OCI-LY7 (cell line): ENCODE measurements at regions not wholly inside any gene's neighbourhood (a gene's known extent, or its start where the extent isn't known, plus 50 kb on each side); places are given as distances from the start of the nearest gene placed in this dataset.

ENCODE experiments used
- BruUV-seq: library from RNA; stranded (reverse); fragments of 400-500 nt; replicated peaks from 2 replicates; lab custom pipeline; 2021; lab: Mats Ljungman, UMichigan
- CTCF ChIA-PET: fragments of 300-600 bp; sonication (Branson Sonifier 250); formaldehyde crosslinking; loops from one replicate; lab custom pipeline; 2022; ENCODE audit warnings: antibody characterized with exemption; ENCODE audit not compliant: unreplicated experiment; lab: Charles Lee
- POLR2A ChIA-PET: fragments of 300-600 bp; sonication (Branson Sonifier 250); formaldehyde crosslinking; loops from one replicate; lab custom pipeline; 2022; ENCODE audit warnings: antibody characterized with exemption; lab: Charles Lee
- DNase-seq: peaks from one replicate; pipeline ENCODE4 v3.0.0-alpha.2; 2015; ENCODE audit warnings: low spot score
- H2AFZ ChIP-seq: fragments of 200-600 bp; sonication (generic), shearing (Covaris generic); 2 replicates; pipeline ENCODE4 v1.6.1; 2014; ENCODE audit warnings: mild to moderate bottlenecking, antibody characterized with exemption, low read length, moderate library complexity
- H3K27ac ChIP-seq: fragments of 200-600 bp; sonication (generic); 2 replicates; pipeline ENCODE4 v1.5.1; 2014; ENCODE audit warnings: mixed run types, low read depth, mild to moderate bottlenecking, moderate library complexity, low read length, inconsistent platforms; ENCODE audit not compliant: poor library complexity, severe bottlenecking
- H3K36me3 ChIP-seq: fragments of 200-600 bp; sonication (generic); 2 replicates; pipeline ENCODE4 v1.6.1; 2014; ENCODE audit warnings: mild to moderate bottlenecking, antibody characterized with exemption, low read length, moderate library complexity, mixed read lengths; ENCODE audit not compliant: insufficient read depth
- H3K4me1 ChIP-seq: fragments of 200-600 bp; sonication (generic); 2 replicates; pipeline ENCODE4 v1.5.1; 2014; ENCODE audit warnings: mild to moderate bottlenecking, low read length; ENCODE audit not compliant: insufficient read depth, poor library complexity, severe bottlenecking
- H3K4me2 ChIP-seq: fragments of 200-600 bp; sonication (generic); 2 replicates; pipeline ENCODE4 v1.6.1; 2014; ENCODE audit warnings: mild to moderate bottlenecking, low read length
- H3K4me3 ChIP-seq: fragments of 200-600 bp; sonication (generic); 2 replicates; pipeline ENCODE4 v1.5.1; 2014; ENCODE audit warnings: mild to moderate bottlenecking, low read depth, low read length; ENCODE audit not compliant: poor library complexity, severe bottlenecking
- H3K79me2 ChIP-seq: fragments of 200-600 bp; sonication (generic); 2 replicates; pipeline ENCODE4 v1.6.1; 2016; ENCODE audit warnings: low read depth, mild to moderate bottlenecking, low read length, moderate library complexity, mixed read lengths; ENCODE audit not compliant: insufficient read depth
- H3K9me2 ChIP-seq: fragments of 200-600 bp; sonication (generic); 2 replicates; pipeline ENCODE4 v1.6.1; 2016; ENCODE audit warnings: mild to moderate bottlenecking, low read length, mixed read lengths; ENCODE audit not compliant: insufficient read depth
- H3K9me3 ChIP-seq: fragments of 200-600 bp; sonication (generic); 2 replicates; pipeline ENCODE4 v1.6.1; 2014; ENCODE audit warnings: mild to moderate bottlenecking, mixed run types, low read length, mixed read lengths
- H4K20me1 ChIP-seq: fragments of 200-600 bp; sonication (generic); 2 replicates; pipeline ENCODE4 v1.6.1; 2014; ENCODE audit warnings: mild to moderate bottlenecking, antibody characterized with exemption, low read length, moderate library complexity, mixed read lengths; ENCODE audit not compliant: insufficient read depth
- EZH2phosphoT487 ChIP-seq: fragments of 200-600 bp; sonication (generic); IDR thresholded peaks from 2 replicates; pipeline ENCODE4 v1.6.1; 2018; ENCODE audit warnings: low read depth, borderline replicate concordance, mild to moderate bottlenecking, mixed run types, antibody characterized with exemption, low read length, moderate library complexity, mixed read lengths
- intact Hi-C: fragments of 100-400 bp; cut with micrococcal nuclease; formaldehyde crosslinking; loops from one replicate; pipeline ENCODE4 v1.10.0; 2022; ENCODE audit not compliant: unreplicated experiment
- TF ChIP-seq, protein P1 (sequence below): fragments of 200-600 bp; sonication (generic); conservative IDR thresholded peaks from 2 replicates; pipeline ENCODE4 v1.5.1; 2014; ENCODE audit warnings: mild to moderate bottlenecking, antibody characterized with exemption, low read length, moderate library complexity, mixed read lengths

DNA sequence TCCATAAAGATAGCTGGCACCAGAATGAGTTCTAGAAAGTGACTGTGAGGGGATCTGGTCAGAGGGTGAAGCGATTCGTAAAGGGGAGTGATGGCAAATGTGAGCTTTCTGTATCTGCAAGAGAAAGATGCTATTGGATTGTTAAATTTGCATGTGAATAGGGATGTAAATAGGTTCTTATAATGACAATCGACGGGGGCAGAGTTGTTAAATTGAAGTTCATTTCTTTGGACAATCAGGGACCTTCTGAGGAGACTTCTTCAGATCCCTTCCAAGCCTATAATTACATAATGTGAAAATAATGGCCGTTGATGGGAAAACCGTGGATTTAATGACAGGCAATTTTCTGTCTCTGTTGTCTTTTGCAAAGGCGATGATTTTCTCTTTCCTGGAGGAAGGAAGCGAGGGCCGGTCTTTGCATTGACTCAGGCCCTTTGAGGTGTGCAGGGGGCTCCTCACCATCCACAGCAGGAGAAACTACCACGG, 52.2 kb upstream of the TMEM18 start:
- BruUV-seq: no TSS peak
- TF ChIP-seq EZH2phosphoT487: no peak
- TF ChIP-seq, protein P1, sequence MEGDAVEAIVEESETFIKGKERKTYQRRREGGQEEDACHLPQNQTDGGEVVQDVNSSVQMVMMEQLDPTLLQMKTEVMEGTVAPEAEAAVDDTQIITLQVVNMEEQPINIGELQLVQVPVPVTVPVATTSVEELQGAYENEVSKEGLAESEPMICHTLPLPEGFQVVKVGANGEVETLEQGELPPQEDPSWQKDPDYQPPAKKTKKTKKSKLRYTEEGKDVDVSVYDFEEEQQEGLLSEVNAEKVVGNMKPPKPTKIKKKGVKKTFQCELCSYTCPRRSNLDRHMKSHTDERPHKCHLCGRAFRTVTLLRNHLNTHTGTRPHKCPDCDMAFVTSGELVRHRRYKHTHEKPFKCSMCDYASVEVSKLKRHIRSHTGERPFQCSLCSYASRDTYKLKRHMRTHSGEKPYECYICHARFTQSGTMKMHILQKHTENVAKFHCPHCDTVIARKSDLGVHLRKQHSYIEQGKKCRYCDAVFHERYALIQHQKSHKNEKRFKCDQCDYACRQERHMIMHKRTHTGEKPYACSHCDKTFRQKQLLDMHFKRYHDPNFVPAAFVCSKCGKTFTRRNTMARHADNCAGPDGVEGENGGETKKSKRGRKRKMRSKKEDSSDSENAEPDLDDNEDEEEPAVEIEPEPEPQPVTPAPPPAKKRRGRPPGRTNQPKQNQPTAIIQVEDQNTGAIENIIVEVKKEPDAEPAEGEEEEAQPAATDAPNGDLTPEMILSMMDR: no peak
- POLR2A ChIA-PET: no interaction called here
- H3K27ac ChIP-seq: no peak overlapping the region
- no peaks in the 10 kb centered on the region for H4K20me1 ChIP-seq
- H3K9me2 ChIP-seq: no peaks in the 10 kb centered on the region
- H3K4me1 ChIP-seq: no peaks in the 10 kb centered on the region
- intact Hi-C loops: no loop called here
- no peaks in the 10 kb centered on the region for H3K36me3 ChIP-seq
- no peak overlapping the region for H3K4me2 ChIP-seq
- DNase-seq: no peak
- H3K79me2 ChIP-seq: no peaks in the 10 kb centered on the region
- H3K9me3 ChIP-seq: no peaks in the 10 kb centered on the region
- no peak overlapping the region for H3K4me3 ChIP-seq
- CTCF ChIA-PET: no interaction called here
- H2AFZ ChIP-seq: no peak overlapping the region

DNA sequence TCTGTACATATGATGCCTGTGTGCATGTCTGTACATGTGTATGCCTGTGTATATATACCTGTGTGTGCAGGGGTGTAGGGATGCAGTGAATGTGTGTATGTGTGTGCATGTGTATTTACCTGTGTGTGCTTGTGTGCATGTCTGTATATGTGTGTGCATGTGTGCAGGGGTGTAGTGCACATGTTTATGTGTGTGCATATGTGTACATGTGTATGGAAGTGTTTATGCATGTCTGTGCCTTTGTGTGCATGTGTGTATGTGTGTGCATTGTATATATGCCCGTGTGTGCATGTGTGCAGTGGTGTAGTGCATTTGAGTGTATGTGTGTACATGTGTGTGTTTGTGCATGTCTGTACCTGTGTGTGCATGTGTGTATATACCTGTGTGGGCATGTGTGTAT, 51.0 kb upstream of the TMEM18 start:
- Histone ChIP-seq H3K4me1 (no peaks in the 10 kb centered on the region), H3K36me3 (no peaks in the 10 kb centered on the region), H2AFZ (no peak overlapping the region), H3K79me2 (no peaks in the 10 kb centered on the region), H3K27ac (no peak overlapping the region), H3K4me2 (no peak overlapping the region), H3K9me3 (no peaks in the 10 kb centered on the region), H4K20me1 (no peaks in the 10 kb centered on the region), H3K9me2 (no peaks in the 10 kb centered on the region), H3K4me3 (no peak overlapping the region)
- DNase-seq: no peak
- TF ChIP-seq, protein P1: no peak
- TF ChIP-seq EZH2phosphoT487: no peak
- no TSS peak for BruUV-seq
- intact Hi-C loops: no loop called here
- ChIA-PET POLR2A (no interaction called here), CTCF (no interaction called here)

DNA sequence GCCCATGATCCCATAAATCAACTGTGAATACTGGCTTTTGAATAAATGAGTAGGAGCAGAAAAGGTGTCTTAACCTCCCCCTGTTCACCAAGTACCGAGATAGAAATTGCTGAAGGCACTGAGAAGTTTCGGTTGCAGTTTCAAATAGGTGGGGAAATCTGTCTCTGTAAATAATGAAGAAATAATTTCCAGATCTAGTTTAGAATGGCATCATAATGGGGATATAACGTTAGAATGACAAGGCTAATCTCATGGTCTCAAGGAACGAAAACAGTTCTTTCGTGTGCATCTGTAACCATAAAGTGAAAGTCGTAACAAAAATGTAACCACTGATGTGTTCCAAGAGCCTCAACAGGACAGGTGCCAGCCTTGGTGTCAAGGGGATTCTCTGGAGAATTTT, 49.9 kb upstream of the TMEM18 start:
- Histone ChIP-seq H2AFZ (no peak overlapping the region), H3K4me3 (no peak overlapping the region), H3K9me3 (no peaks in the 10 kb centered on the region), H4K20me1 (no peaks in the 10 kb centered on the region), H3K79me2 (no peaks in the 10 kb centered on the region), H3K4me2 (no peak overlapping the region), H3K36me3 (no peaks in the 10 kb centered on the region), H3K27ac (no peak overlapping the region), H3K4me1 (no peaks in the 10 kb centered on the region), H3K9me2 (no peaks in the 10 kb centered on the region)
- TF ChIP-seq, protein P1: no peak
- TF ChIP-seq EZH2phosphoT487: no peak
- ChIA-PET CTCF (no interaction called here), POLR2A (no interaction called here)
- intact Hi-C loops: no loop called here
- BruUV-seq: no TSS peak
- no peak for DNase-seq
